GM21381 (cell line): ENCODE measurements at regions not wholly inside any gene's neighbourhood (a gene's known extent, or its start where the extent isn't known, plus 50 kb on each side); places are given as distances from the start of the nearest gene placed in this dataset.
"Not testable (repeated sequence)": the region's sequence is repeated elsewhere in the genome, so short reads cannot be mapped to it uniquely, and the experiment has no call there.

ENCODE experiments used
- ATAC-seq: cut with Tn5 transposase; IDR thresholded peaks from one replicate; pipeline ENCODE4 v1.9.1; 2021; ENCODE audit warnings: mild to moderate bottlenecking, moderate library complexity; ENCODE audit not compliant: unreplicated experiment

DNA sequence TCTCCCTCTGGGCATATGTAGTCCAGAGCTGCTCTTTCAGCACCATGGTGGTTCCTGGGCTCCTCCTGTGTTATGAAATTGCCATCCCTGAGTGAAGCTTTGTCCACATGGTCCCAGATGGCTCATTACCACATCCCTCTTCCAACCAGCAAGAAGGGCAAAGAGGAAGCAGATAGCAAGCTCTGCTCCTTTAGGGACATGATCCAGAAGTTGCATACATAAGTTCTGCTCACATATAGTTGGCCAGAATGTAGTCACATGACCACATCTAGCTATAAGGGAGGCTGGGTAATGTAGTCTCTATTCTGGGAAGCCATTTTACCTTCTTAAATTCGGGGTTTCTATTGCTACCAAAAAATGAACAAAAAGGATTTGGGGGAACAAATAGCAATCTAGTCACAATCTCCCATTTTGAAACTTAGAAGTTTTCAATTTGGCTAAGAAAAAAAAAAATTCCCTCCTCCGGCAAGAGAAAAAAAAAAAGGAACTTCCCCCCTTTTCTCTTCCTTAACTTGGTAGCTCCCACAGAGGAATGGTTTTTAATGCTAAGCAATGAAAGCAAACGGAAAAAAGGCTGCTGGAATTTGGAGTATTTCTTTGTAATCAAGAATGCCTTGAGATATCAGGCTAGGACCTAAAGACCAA is 88.2 kb upstream of the USP9X start:
- no peak for ATAC-seq

GRCh38 chrX:40998123-40998522 is 87.1 kb upstream of the USP9X start:
- no peak for ATAC-seq

- ATAC-seq = no peak
Observed at GRCh38 chrX:41001327-41001726, 83.9 kb upstream of the USP9X start.

GRCh38 chrX:41002026-41002425 is 83.2 kb upstream of the USP9X start:
- no peak for ATAC-seq

- no peak for ATAC-seq
Observed at GRCh38 chrX:41003506-41004270, 81.6 kb upstream of the USP9X start.

GRCh38 chrX:41005445-41005992 is 79.7 kb upstream of the USP9X start:
- no peak for ATAC-seq

- no peak for ATAC-seq
Observed at GRCh38 chrX:41009850-41010846, 75.1 kb upstream of the USP9X start.

- ATAC-seq = no peak
Observed at GRCh38 chrX:41014776-41015360, 70.4 kb upstream of the USP9X start.

- not testable (repeated sequence) for ATAC-seq
Observed at GRCh38 chrX:41017785-41018184, 67.5 kb upstream of the USP9X start.

GRCh38 chrX:41018391-41019040 is 66.7 kb upstream of the USP9X start:
- ATAC-seq = not testable (repeated sequence)

DNA sequence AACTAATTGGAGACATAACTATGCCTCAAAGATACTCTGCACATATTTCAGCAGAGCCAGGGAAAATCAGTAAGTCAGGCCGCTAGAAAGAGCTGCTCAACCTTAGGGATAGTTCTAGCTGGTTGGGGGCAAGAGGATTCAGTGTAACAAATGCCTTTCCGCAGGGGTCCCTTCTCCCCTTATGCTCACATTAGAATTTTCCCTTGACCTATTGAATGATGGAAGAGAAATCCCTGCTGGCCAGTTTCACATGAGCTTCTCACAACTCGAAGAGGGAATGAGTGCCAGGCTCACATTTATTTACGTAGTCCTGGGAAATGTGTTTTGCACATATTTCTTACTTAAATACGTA is 66.2 kb upstream of the USP9X start:
- ATAC-seq = no peak

DNA sequence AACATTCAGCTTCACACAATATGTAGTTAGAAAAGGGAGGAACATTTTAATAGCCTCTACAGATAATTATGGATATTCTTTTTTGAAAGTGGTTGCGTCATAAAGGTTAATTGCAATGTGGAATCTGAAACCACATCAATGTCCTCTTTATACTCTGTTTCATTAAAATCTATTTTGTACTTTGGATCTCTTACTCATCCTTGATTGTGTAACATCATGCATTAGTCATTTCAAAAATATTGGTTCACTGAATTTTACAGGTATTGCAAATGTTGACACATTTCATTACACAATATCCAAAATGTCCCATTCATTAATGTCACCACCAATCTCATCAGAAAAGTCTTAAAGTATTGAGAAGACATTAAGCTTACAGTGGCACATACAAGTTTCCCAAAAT is 62.7 kb upstream of the USP9X start:
- no peak for ATAC-seq

- ATAC-seq = no peak
Observed at GRCh38 chrX:41023098-41023497, 62.1 kb upstream of the USP9X start.

DNA sequence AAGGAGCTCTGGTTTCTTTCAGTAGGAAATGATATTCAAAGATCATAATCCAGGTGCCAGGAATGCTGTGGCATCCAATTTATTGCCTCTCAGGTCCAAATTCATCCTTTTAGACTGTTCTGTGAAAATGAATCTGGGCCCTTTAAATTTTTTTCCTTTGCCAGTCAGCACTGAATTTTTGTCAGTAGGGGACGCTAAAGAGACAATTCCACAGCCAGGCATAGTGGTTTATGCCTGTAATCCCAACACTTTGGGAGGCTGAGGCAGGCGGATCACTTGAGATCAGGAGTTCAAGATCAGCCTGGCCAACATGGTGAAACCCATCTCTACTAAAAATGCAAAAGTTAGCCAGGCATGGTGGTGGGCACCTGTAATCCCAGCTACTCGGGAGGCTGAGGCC is 60.9 kb upstream of the USP9X start:
- not testable (repeated sequence) for ATAC-seq

DNA sequence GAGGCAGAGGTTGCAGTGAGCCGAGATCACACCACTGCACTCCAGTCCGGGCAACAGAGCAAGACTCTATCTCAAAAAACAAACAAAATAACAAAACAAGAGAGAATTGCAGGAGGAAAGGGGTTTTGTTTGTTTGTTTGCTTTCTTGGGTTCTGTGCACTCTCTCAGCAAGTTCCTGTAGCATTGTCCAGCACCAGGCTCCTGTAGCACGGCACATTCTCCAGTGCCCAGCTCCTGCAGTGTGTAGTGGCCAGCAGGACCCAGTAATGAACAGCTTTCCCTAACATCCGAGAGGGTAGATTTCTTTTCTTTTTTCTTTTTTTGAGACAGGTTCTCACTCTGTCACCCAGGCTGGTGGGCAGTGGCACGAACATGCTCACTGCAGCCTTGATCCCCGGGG is 60.5 kb upstream of the USP9X start:
- no peak for ATAC-seq

DNA sequence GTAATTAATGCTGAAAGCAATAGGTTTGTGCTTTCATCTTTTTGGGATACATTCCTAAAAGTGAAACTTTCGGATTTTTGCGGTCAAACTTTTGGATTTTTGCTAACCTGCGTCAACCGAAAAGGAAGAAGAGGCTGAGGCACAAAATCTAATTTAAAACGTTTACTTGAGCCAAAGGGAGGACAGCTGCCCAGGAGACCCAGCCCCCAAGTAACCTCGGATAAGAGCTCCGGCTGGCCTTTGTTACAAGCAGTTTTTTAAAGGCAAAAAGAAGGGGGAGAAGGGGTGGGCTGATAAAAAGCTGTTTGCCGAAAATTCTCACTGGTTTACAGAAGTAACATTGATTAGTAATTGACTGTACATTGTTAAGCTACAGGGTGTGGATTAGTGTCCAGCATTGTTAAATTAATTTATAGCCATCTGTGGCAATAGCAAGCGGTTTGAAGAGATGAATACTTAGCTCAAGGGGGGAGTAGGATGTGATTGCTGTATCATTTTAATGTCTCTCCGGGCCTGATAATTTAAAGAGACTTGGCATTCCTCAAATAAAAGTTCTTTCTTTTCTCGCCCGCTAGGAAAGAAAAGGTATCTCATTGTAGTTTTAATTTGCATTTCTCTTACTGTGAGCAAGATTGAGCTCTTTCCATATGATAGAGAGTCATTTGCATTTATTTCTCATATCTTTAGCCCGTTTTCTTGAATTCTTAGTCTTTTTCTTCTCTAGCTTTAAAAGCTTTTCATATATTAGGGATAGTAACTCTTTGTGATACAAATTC is 59.1 kb upstream of the USP9X start:
- ATAC-seq = no peak

DNA sequence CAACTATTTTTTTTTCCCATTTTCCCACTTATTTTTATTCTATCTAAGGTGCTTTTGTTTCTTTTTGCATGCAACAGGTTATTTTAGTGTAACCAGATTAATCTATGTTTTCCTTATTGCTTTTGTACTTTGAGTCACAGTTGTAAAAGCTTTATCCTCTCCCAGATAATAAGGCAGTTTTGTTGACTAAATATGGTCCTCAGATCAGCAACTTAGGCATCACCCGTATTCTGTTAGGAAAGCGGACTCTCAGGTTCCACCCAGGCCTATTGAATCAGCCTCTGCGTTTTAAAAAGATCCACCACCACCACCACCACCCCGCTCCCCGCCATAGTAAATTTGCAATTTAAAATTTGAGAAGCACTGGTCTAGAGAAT is 58.6 kb upstream of the USP9X start:
- ATAC-seq = no peak

- ATAC-seq = no peak
Observed at GRCh38 chrX:41029332-41029731, 55.9 kb upstream of the USP9X start.

GRCh38 chrX:41031256-41031967 is 53.8 kb upstream of the USP9X start:
- no peak for ATAC-seq
